SU-DHL-6 (cell line): ENCODE measurements at regions not wholly inside any gene's neighbourhood (a gene's known extent, or its start where the extent isn't known, plus 50 kb on each side); places are given as distances from the start of the nearest gene placed in this dataset.
"Not testable (repeated sequence)": the region's sequence is repeated elsewhere in the genome, so short reads cannot be mapped to it uniquely, and the experiment has no call there.

Experiments
- H2AFZ ChIP-seq: fragments of 200-600 bp; sonication (generic); 2 replicates; pipeline ENCODE4 v1.6.1; 2014; ENCODE audit warnings: low read depth, mild to moderate bottlenecking, moderate library complexity, mixed read lengths, antibody characterized with exemption, low read length; ENCODE audit not compliant: severe bottlenecking
- H3F3A ChIP-seq: fragments of 200-600 bp; shearing (Covaris generic); 2 replicates; pipeline ENCODE4 v1.6.0; 2016; ENCODE audit warnings: antibody characterized with exemption, mild to moderate bottlenecking; ENCODE audit not compliant: insufficient read depth
- H3K27ac ChIP-seq: fragments of 200-600 bp; sonication (generic); 2 replicates; pipeline ENCODE4 v1.5.1; 2016; ENCODE audit warnings: low read depth, mild to moderate bottlenecking, low read length, moderate library complexity, mixed read lengths
- H3K27me3 ChIP-seq: fragments of 200-600 bp; sonication (generic), shearing (Covaris generic); 2 replicates; pipeline ENCODE4 v1.6.0; 2014; ENCODE audit warnings: mild to moderate bottlenecking, low read length
- H3K36me3 ChIP-seq: fragments of 200-600 bp; sonication (generic); 2 replicates; pipeline ENCODE4 v1.6.1; 2014; ENCODE audit warnings: mild to moderate bottlenecking, low read length, mixed read lengths
- H3K4me2 ChIP-seq: fragments of 300-600, 200-600 bp; shearing (Covaris generic), sonication (generic); 2 replicates; pipeline ENCODE4 v1.6.0; 2014; ENCODE audit warnings: low read length, low read depth, mild to moderate bottlenecking; ENCODE audit not compliant: poor library complexity, severe bottlenecking
- H3K4me3 ChIP-seq: fragments of 200-600 bp; sonication (generic); 2 replicates; pipeline ENCODE4 v1.5.1; 2014; ENCODE audit warnings: antibody characterized with exemption, low read length, mild to moderate bottlenecking, mixed read lengths; ENCODE audit not compliant: insufficient read depth, poor library complexity, severe bottlenecking
- H3K79me2 ChIP-seq: fragments of 200-600 bp; sonication (generic); 2 replicates; pipeline ENCODE4 v1.6.1; 2014; ENCODE audit warnings: mild to moderate bottlenecking, low read length, moderate library complexity; ENCODE audit not compliant: insufficient read depth
- H3K9ac ChIP-seq: fragments of 200-600 bp; sonication (generic); 2 replicates; pipeline ENCODE4 v1.7.0; 2014; ENCODE audit warnings: mild to moderate bottlenecking, low read length
- H3K9me2 ChIP-seq: fragments of 200-600 bp; sonication (generic); replicated peaks from 2 replicates; pipeline ENCODE4 v1.6.1; 2014; ENCODE audit warnings: low read length; ENCODE audit not compliant: insufficient read depth
- H3K9me3 ChIP-seq: fragments of 200-600 bp; sonication (generic); 2 replicates; pipeline ENCODE4 v1.6.1; 2014; ENCODE audit warnings: low read length, mixed read lengths; ENCODE audit not compliant: insufficient read depth
- H4K20me1 ChIP-seq: fragments of 200-600 bp; sonication (generic); 2 replicates; pipeline ENCODE4 v1.6.1; 2014; ENCODE audit warnings: low read depth, mild to moderate bottlenecking, antibody characterized with exemption, low read length, moderate library complexity, mixed read lengths
- CTCF ChIP-seq: fragments of 200-600 bp; sonication (generic); IDR thresholded peaks from one replicate; pipeline ENCODE4 v1.5.1; 2017; ENCODE audit warnings: antibody characterized with exemption, mild to moderate bottlenecking, low read length, moderate library complexity; ENCODE audit not compliant: insufficient read depth, poor library complexity, severe bottlenecking
- EZH2phosphoT487 ChIP-seq: fragments of 200-600 bp; sonication (generic), shearing (Covaris generic); conservative IDR thresholded peaks from 2 replicates; pipeline ENCODE4 v1.6.1; 2018; ENCODE audit warnings: mild to moderate bottlenecking, antibody characterized with exemption, low read length, moderate library complexity, mixed read lengths

- Histone ChIP-seq H2AFZ (no peak overlapping the region), H3K79me2 (no peaks in the 10 kb centered on the region), H3K27ac (no peak overlapping the region), H3K27me3 (no peaks in the 10 kb centered on the region), H3K9ac (no peak overlapping the region), H3K36me3 (no peaks in the 10 kb centered on the region), H3K4me2 (no peak overlapping the region), H3K9me2 (no peaks in the 10 kb centered on the region), H4K20me1 (no peaks in the 10 kb centered on the region), H3K4me3 (no peak overlapping the region), H3K9me3 (no peaks in the 10 kb centered on the region), H3F3A (no peaks in the 10 kb centered on the region)
- no peak for TF ChIP-seq CTCF
- no peak for TF ChIP-seq EZH2phosphoT487
Measured at GRCh38 chr7:69301253-69301652, 297.0 kb upstream of the AUTS2 start.

DNA sequence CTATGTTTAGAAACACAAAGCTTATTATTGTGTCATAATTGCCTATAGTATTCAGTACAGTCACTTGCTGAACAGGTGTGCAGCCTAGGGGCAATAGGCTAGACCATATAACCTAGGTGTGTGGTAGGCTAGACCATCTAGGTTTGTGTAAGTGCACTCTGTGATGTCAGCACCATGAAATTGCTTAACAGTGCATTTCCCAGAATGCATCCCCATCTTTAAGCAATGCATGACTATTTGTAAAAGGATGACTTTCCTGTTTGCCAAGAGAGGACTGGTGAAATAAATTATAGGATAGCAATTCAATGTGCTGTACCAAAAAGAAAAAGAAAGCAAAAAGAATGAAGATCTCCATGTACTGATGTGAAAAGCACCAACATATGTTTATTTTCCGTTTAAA lies 288.7 kb upstream of the AUTS2 start:
- Histone ChIP-seq H3F3A (no peaks in the 10 kb centered on the region), H2AFZ (no peak overlapping the region), H3K9ac (no peak overlapping the region), H3K79me2 (no peaks in the 10 kb centered on the region), H3K9me3 (no peaks in the 10 kb centered on the region), H3K27me3 (no peaks in the 10 kb centered on the region), H4K20me1 (no peaks in the 10 kb centered on the region), H3K4me2 (no peak overlapping the region), H3K4me3 (no peak overlapping the region), H3K27ac (no peak overlapping the region), H3K36me3 (no peaks in the 10 kb centered on the region), H3K9me2 (no peaks in the 10 kb centered on the region)
- no peak for TF ChIP-seq CTCF
- TF ChIP-seq EZH2phosphoT487: no peak

DNA sequence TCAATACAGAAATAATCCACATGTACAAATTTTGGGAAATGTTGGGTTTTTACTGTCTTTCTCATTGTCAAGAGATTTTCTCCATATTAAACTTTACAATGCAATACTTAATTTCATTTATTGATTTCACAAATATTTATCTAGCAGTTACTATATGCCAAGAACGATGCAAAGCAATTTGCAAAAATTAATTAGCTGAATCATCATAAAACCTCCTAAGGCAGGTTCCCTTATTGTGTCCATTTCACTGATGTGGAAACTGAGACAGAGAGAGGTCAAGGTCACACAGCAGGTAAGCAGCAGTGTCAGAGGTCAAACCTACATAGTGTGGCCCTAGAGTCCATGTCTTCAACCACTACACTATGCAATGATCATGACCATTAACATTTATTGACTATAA lies 286.8 kb upstream of the AUTS2 start:
- H3K4me2 ChIP-seq: no peak overlapping the region
- no peaks in the 10 kb centered on the region for H3K27me3 ChIP-seq
- H3K27ac ChIP-seq: no peak overlapping the region
- H3K9ac ChIP-seq: no peak overlapping the region
- H3K9me3 ChIP-seq: no peaks in the 10 kb centered on the region
- TF ChIP-seq CTCF: no peak
- no peak for TF ChIP-seq EZH2phosphoT487
- no peaks in the 10 kb centered on the region for H3K79me2 ChIP-seq
- no peaks in the 10 kb centered on the region for H3K9me2 ChIP-seq
- H2AFZ ChIP-seq: no peak overlapping the region
- no peaks in the 10 kb centered on the region for H3K36me3 ChIP-seq
- H3F3A ChIP-seq: no peaks in the 10 kb centered on the region
- H3K4me3 ChIP-seq: no peak overlapping the region
- H4K20me1 ChIP-seq: no peaks in the 10 kb centered on the region

DNA sequence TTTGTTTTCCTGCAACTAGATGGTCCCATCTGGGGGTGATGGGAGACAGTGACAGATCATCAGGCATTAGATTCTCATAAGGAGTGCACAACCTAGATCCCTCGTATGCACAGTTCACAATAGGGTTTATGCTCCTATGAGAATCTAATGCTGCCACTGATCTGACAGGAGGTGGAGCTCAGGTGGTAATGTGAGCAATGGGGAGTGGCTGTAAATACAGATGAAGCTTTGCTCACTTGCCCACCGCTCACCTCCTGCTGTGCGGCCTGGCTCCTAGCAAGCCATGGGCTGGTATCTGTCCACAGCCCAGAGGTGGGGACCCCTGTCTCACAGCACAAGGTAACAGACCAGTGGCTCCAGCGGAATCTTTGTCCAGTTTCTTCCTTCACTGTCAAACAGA lies 284.4 kb upstream of the AUTS2 start:
- H3K27me3 ChIP-seq, H3K4me2 ChIP-seq, H3K9me3 ChIP-seq, H2AFZ ChIP-seq, H3K79me2 ChIP-seq, H3K36me3 ChIP-seq, H3K4me3 ChIP-seq, H3F3A ChIP-seq, H3K9ac ChIP-seq, H3K27ac ChIP-seq, H4K20me1 ChIP-seq, H3K9me2 ChIP-seq: not testable (repeated sequence)
